ENCODE measurements at regions not wholly inside any gene's neighbourhood (a gene's known extent, or its start where the extent isn't known, plus 50 kb on each side); places are given as distances from the start of the nearest gene placed in this dataset.
A peak's percentile ranks its signal among the peaks of the same experiment; 100 is the strongest.

GRCh38 chrX:10892621-10893225 is 218.4 kb upstream of the HCCS start:
- no peaks in the 10 kb centered on the region for H3K27me3 Mint-ChIP-seq (ENCODE audit: low read depth)

GRCh38 chrX:10893366-10893765 is 217.8 kb upstream of the HCCS start:
- Mint-ChIP-seq H3K27me3 (ENCODE audit: low read depth) (no peaks in the 10 kb centered on the region), H3K4me1 (ENCODE audit: low read depth) (no peaks in the 10 kb centered on the region), H3K27ac (ENCODE audit: unreplicated experiment) (no peak overlapping the region), H3K4me3 (ENCODE audit: unreplicated experiment) (no peak overlapping the region), H3K36me3 (ENCODE audit: low read depth) (no peaks in the 10 kb centered on the region), H3K9me3 (ENCODE audit: low read depth) (peaks cover 13% of the 10 kb centered on the region)
- no peak for TF ChIP-seq CTCF (IDR thresholded peaks at IDR 0.05)
- no peak for DNase-seq (ENCODE audit: low spot score)

More at GRCh38 chrX:10892621-10893225, 218.4 kb upstream of the HCCS start:
- H3K4me1 Mint-ChIP-seq (ENCODE audit: low read depth), result no peaks in the 10 kb centered on the region
- no peak overlapping the region for H3K27ac Mint-ChIP-seq (ENCODE audit: unreplicated experiment)
- no peak overlapping the region for H3K4me3 Mint-ChIP-seq (ENCODE audit: unreplicated experiment)
- H3K36me3 Mint-ChIP-seq (ENCODE audit: low read depth), result no peaks in the 10 kb centered on the region
- no peak for DNase-seq (ENCODE audit: low spot score)
- TF ChIP-seq CTCF (IDR thresholded peaks at IDR 0.05), result no peak
- H3K9me3 Mint-ChIP-seq (ENCODE audit: low read depth), result peaks cover 13% of the 10 kb centered on the region

- no peak overlapping the region for H3K27ac Mint-ChIP-seq (ENCODE audit: unreplicated experiment)
- H3K27me3 Mint-ChIP-seq (ENCODE audit: low read depth), result no peaks in the 10 kb centered on the region
- no peaks in the 10 kb centered on the region for H3K36me3 Mint-ChIP-seq (ENCODE audit: low read depth)
These were observed 217.2 kb upstream of the HCCS start for GRCh38 chrX:10893976-10894375.

GRCh38 chrX:10897768-10898167 is 213.4 kb upstream of the HCCS start:
- H3K9me3 Mint-ChIP-seq (ENCODE audit: low read depth), result peaks cover 15% of the 10 kb centered on the region
- peaks cover 11% of the 10 kb centered on the region for H3K4me1 Mint-ChIP-seq (ENCODE audit: low read depth)
- H3K4me3 Mint-ChIP-seq (ENCODE audit: unreplicated experiment), result no peak overlapping the region
- H3K36me3 Mint-ChIP-seq (ENCODE audit: low read depth), result no peaks in the 10 kb centered on the region
- H3K27me3 Mint-ChIP-seq (ENCODE audit: low read depth), result no peaks in the 10 kb centered on the region
- no peak for TF ChIP-seq CTCF (IDR thresholded peaks at IDR 0.05)
- peak; percentile 48 for DNase-seq (ENCODE audit: low spot score)
- no peak overlapping the region for H3K27ac Mint-ChIP-seq (ENCODE audit: unreplicated experiment)

More at GRCh38 chrX:10893976-10894375, 217.2 kb upstream of the HCCS start:
- DNase-seq (ENCODE audit: low spot score), result no peak
- TF ChIP-seq CTCF (IDR thresholded peaks at IDR 0.05), result no peak
- Mint-ChIP-seq H3K4me1 (ENCODE audit: low read depth) (no peaks in the 10 kb centered on the region), H3K9me3 (ENCODE audit: low read depth) (peaks cover 13% of the 10 kb centered on the region), H3K4me3 (ENCODE audit: unreplicated experiment) (no peak overlapping the region)

- no peak for TF ChIP-seq CTCF (IDR thresholded peaks at IDR 0.05)
- H3K4me1 Mint-ChIP-seq (ENCODE audit: low read depth), result peaks cover 22% of the 10 kb centered on the region
- H3K4me3 Mint-ChIP-seq (ENCODE audit: unreplicated experiment), result no peak overlapping the region
- H3K27ac Mint-ChIP-seq (ENCODE audit: unreplicated experiment), result peak overlapping the region; percentile 10
- no peak for DNase-seq (ENCODE audit: low spot score)
- H3K9me3 Mint-ChIP-seq (ENCODE audit: low read depth), result peaks cover 30% of the 10 kb centered on the region
- no peaks in the 10 kb centered on the region for H3K27me3 Mint-ChIP-seq (ENCODE audit: low read depth)
- no peaks in the 10 kb centered on the region for H3K36me3 Mint-ChIP-seq (ENCODE audit: low read depth)
These were observed 210.4 kb upstream of the HCCS start for GRCh38 chrX:10900585-10901289.
